NCI-H345 treated with DMSO at 0.1 percent for 48 hours (cell line): ENCODE measurements at regions not wholly inside any gene's neighbourhood (a gene's known extent, or its start where the extent isn't known, plus 50 kb on each side); places are given as distances from the start of the nearest gene placed in this dataset.

Experiments
- DNase-seq: peaks from one replicate; lab custom pipeline; 2025; ENCODE audit not compliant: unreplicated experiment; lab: John Stamatoyannopoulos, UW

DNA sequence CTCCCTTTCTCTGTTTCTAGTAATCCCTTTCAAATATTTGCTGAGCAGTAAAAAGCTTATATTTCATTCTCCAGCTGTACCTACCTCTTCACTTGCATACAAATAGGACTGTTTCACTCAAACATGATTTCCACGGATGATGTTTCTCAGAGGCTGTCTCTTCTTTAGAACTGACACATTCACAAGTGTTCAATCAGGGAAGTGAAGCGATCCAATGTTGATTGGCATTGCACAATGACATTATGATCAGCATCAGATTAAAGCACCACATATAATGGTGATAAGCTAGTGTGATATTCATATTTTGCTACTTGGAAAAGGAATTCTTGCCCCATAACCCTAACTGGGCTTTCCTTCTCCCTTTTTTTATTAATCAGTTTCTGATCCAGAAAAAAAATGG is 681.8 kb downstream of the TBC1D32 start:
- no peak for DNase-seq

DNA sequence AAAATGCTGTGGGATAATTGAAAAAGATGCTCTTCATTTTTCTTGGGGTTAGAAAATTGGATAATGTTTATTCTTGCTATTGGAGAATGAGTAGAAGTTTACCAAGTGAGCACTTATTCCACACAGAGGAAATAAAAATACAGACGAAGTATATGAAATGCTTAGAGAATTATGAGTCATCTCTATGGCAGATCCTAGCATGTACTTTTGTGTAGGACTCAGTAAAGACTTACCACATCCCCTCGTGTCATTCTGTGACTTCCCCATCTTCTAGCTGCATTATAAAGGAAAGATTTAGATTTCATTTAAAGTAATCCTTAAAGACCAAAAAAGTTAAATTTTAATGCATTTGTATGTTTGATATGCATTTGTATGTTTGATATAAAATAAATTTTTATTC is 685.6 kb downstream of the TBC1D32 start:
- DNase-seq = no peak

DNA sequence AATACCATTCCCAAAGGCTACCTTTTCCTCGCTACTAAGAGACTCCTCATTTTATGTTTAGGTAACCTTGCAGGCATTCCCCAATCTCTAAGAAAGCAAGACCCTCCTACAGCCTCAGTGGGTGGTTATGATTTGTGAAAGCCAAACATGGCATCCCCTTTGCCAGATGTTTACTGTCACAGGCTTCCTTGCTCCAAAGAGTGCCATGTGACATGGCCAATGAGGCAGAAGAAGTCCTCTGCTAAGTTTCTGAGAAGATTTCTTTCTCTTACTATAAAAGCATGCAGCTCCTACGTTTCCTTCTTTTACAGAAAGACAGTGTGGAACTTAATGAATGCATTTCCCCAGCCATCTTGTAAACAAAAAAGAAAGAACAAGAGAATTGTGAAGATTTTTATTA is 688.2 kb downstream of the TBC1D32 start:
- DNase-seq = no peak

DNA sequence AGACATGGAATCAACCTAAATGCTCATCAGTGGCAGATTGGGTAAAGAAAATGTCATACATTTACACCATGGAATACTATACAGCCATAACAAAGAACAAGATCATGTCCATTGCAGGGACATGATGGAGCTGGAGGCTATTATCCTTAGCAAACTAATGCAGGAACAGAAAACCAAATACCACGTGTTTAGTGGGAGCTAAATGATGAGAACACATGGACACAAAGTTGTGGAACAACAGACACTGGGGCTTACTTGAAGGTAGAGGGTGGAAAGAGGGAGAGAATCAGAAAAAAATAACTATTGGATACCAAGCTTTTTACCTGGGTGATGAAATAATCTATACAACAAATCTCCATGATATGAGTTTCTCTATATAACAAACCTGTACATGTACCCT is 701.3 kb downstream of the TBC1D32 start:
- no peak for DNase-seq

DNA sequence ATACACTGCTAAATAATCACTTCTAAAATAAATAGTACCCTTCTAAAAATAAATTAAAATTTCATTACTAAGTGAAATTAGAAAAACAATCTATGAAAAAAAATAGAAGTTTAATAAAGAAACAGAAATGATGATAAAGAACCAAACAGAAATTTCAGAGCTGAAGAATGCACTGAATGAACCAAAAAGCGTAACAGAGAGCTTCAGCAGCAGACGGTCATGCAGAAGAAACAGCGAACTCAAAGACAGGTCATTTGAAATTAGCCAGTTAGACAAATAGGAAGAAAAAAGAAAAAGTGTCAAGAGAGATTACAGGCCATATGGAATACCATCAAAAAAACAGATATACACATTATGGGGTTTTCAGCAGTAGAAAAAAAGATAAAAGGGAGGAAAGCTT is 706.7 kb downstream of the TBC1D32 start:
- DNase-seq = no peak

DNA sequence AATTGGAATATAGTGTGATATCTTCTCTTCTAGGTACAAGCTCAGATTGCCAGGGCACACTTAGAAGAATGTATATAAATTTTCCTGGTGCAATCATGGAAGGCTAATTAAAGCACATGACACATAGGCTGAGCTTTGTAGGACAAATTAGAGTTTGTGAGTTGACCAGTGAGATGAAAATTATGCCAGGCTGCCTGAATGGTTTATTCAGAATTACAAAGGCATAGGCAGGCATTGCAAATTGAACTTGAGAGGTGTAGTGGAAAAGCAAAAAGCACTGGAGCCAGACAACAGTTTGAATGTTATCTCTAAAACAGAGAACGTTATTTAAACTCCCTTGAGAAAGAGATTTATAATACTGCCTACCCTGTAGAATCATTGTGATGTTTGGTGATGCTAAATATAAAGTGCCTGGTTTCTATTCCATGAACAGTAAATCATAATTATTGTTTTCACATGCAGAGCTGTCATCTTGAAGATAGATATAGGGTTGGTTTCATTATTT is 712.1 kb downstream of the TBC1D32 start:
- no peak for DNase-seq

DNA sequence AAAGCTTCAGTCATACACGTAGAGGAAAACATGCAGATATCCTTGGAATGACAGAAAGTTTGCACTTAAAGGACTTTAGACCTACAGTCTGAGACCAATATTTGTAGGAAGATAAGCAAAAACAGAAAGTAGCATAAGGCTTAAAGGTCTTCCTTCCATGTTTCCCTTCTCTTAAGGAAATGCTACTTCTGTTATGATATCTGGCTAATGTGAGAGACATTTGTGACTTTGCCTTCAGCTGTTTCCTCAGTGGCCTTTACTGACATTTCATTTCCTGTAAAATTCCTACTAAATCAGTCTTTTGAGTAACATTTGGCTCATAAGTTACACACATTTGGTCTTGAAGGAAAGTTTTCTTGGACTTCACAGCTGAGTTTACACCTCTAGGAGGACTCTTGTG is 713.4 kb downstream of the TBC1D32 start:
- DNase-seq = no peak

DNA sequence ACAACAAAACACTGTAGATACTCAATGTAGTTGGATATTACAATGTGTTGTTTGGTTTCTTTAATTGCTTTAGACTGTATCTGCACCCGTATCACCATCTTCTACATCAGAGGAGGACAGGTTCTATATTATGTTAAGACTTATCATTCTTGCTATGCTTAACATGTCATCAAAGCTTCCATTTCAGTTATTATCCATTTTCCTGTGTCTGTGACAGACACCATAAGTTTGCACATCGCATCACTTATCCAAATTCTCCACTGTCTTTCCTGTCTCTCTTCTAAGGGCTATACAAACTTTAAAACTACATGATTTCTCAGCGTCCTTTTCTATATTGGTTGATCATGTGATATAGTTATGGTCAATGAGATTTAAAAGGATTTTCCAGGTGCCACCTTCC is 719.0 kb downstream of the TBC1D32 start:
- no peak for DNase-seq

DNA sequence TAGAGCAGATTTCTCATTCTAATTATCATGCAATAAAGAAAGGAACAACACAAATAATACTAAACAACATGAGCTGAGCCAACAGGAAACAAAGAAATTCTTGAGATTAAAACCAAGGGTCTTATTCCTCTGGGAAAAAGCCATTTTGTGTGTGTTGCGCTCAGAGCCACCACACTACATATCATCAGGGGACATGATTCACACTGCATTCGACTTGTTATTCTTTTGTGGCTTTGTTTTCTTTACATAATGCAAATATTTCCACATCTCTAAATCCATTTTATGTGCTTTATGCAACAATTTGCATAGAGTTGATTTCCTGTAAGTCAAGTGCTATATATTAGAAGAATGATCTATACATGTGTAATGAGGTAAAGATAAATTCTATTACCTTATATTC is 719.6 kb downstream of the TBC1D32 start:
- DNase-seq = no peak

DNA sequence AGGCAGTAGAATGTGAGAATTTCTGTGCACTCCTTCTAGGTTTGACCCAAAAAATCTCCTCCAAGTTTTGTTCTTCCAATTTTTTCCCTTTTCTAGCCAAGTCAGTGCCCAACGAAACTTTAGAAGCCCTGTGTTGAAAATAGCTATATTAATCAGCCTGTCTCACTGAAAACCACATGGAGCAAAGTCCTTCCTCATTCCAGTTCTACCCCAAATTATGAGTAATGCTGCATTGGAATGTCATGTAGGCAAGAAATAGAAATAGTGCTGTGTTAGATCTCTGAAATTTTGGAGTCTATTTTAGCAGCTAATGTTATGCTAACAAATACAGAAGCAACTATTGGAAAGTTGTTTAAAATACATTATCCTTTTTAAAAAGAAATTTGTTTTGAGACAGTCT is 725.5 kb downstream of the TBC1D32 start:
- DNase-seq = no peak

DNA sequence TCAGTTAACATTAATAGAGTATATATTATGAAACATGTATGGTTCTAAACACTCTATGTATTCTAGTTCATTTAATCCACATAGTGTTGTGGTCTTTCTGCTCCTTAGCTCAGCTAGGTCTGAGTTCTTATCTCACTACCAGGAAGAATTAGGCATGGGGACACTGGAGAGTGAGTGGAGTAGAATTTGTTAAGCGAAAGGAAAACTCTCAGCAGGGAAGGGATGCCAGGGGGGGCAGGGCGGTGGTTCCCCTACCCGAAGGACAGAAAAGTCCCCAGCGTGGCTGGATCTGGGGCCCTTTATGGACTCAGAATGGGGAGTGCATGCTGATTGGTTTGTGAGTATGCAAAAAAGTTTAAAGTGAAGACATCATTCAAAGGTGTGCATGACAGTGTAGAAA is 727.5 kb downstream of the TBC1D32 start:
- no peak for DNase-seq

DNA sequence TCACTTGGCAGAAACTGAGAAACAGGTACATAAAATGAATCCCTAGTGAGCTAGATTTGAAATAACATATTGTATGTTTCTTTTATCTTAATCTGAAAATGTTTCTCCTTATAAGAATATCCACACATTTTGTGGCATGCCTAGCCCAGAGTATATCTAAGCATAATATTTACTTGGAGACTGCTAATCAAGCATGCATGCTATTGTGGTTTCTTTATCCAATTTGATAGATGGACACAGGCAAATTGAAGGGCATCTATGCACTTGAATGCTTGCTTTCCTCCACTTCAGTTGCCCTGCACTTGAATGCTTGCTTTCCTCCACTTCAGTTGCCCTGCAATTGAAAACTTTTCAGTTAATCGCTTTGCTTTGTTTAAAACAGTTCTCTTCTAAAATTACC is 729.8 kb downstream of the TBC1D32 start:
- DNase-seq = no peak

DNA sequence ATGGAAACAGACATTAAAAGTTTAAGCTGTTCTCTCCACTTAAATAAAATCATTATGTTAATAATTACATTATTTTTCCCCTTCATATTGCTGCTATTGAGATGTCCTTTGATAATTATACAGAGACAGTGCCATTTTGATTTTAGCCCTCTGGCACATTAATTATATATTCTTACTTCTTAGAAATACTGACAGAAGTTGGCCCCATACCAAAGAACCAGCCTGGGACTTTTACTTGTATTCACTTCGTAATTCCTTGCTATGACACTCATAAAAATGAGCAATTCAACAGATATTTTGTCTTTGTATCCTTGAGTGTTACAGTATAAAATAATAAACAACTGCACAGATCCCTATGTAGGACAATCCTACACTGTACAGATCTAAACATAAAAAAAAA is 743.7 kb downstream of the TBC1D32 start:
- DNase-seq = no peak

DNA sequence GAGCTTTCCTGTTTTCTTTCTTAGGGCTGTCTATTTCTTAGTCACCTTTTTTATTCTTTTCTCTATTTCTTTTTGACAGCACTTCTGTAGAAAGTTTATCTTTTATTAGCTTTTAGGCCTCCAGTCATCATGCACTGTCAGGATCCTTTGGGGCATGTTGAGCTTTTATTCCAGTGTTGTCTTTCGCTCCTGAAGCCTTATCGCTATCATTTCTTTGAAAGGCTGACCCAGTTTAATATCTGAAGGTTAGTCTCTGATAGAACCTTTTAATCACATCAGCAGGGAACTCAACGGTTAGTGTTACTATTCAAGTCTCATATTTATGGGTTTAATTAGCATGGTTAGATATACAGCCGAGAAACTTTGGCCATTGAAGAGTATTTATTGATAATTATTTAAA is 745.9 kb downstream of the TBC1D32 start:
- no peak for DNase-seq

DNA sequence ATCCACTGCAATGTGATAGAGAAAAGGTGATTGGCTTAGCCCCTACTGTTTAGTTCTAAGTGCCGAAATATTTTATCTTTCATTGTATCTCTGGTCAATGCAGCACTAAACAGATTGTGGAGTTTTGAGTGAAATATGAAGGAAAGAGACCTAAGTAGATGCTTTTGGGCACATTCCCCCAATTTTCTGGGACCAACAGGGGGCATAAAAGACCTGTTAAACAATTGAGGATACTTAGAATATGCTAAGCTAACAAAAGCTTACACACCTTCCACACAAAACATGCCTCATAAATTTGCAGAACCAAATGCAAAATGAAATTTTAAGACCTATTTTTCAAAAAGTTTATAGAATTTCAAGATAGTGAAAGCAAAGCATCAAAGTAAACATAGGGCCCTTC is 746.9 kb downstream of the TBC1D32 start:
- no peak for DNase-seq

DNA sequence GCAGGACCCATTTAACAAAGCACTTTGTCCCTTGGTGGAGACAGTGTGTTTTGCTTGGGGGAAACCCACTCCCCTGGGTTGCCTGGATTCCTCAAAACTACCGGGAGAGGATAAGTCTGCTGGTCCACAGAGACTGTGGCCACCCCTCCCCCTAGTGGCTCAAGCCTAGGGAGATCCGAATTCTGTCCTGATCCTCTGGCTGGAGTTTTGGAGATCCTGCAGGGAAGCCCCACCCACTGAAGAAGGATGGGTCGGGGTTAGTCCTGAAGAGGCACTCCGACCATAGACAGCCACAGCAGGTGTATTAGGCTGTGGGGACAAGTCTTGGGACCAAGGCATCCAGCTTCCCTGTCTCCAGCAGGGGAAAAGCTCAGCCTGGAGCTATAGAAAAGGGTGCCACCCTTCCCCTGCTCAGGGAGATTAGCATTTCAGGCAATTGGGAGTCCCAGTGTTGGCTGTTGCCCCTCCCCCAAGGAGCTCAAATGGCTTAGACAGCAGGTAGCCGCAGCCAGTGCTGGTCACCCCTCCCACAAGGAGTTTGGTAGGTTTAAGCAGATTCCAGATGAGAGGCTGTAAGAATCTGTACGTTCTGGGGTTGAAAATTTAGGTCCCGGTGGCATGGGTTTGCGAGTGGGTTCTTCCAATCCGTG is 750.0 kb downstream of the TBC1D32 start:
- no peak for DNase-seq

DNA sequence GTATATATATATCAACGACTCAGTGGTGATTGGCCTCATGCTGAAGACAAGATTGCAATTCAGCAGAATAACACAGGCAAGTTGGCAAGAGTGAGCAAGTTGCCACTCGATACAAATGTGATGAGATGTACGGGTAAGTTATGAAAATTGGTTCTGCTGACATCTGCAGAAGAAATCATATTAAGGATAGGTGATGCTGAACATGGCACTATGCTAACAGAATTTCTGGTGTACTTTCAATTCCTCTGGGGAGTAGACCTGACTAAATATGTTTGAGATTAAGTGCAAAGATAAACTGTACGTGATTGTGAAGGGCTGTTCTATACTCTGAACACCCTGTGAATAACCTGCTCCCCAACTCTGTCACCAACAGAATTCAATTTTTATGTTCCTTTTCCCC is 758.2 kb downstream of the TBC1D32 start:
- no peak for DNase-seq

DNA sequence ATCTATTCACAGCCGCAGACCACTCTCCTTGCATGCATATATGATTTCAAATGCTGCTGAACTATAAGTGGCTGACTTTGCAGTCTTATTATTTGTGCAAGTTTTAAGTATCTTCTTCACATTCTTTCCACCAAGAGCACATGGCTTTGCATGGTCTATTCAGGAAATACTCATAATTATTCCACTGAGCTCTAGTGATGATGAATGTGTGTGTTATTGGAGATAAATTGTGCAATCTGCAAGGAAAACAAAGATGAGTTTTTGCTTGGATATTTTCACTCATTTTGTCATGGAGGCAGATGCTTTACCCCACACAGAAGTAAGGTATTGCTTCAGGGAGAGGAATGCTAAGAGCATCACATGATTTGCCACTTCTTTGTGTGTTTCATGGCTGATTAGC is 764.6 kb downstream of the TBC1D32 start:
- no peak for DNase-seq

DNA sequence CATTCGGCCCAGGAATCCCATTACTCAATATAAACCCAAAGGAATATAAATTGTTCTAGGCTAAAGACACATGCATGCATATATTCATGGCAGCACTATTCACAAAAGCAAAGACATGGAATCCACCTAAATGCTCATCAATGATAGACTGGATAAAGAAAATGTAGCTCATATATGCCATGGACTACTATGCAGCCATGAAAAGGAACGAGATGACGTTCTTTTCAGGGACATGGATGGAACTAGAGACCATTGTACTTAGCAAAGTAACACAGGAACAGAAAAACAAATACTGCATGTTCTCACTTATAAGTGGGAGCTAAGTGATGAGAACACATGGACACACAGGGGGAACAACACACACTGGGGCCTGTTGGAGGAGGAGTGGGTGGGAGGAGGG is 769.5 kb downstream of the TBC1D32 start:
- DNase-seq = no peak

DNA sequence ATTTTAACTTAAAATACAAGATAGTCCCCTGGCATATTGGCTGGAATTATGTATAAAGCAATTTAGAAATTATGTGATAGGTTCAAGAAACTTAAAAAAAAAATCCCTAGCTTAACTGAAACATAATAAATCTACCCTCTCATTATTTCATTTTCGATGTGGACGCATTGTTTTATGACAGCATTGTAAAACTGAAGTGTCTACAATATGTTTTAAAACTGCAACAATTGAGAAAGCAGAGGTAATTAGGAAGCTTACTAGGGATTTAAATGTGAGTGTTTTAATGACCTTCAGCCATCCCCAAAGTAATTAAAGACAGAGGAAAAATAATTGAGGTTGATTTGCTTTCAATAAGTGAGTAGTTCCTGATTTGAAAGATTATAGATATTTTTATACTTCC is 776.0 kb downstream of the TBC1D32 start:
- DNase-seq = no peak

DNA sequence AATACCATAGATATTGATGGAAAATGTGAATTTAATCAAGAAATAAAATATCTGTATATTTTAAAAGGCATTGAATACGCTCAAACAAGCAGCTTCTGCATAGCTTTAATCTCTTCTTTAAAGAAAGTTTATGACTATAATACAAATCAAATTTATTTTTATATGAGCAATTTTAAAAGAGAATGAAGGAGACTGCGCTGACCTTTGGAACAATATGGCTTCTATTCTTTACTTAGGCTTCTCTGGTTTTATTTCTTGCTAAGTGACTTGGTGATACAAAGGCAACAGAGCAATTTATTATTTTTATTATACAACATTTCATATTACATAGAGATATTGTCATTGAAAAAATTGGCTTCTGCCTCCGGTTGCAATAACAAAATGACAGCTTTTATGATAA is 776.7 kb downstream of the TBC1D32 start:
- DNase-seq = no peak

DNA sequence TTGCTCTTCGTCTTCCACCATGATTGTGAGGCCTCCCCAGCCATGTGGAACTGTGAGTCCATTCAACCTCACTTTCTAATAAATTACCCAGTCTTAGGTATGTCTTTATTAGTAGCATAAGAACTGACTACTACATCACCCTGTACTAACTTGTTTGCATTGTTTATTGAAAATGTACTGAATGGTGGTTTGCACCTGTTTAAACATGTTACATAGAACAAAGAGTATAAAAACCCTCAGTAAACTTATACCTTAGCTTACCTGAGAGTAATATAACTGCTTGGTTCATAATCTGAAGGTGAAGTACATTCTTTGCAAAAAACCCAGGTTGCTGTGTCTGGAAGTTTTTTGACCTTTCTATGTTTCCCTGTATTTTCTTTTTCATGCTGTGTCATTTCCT is 777.8 kb downstream of the TBC1D32 start:
- no peak for DNase-seq

DNA sequence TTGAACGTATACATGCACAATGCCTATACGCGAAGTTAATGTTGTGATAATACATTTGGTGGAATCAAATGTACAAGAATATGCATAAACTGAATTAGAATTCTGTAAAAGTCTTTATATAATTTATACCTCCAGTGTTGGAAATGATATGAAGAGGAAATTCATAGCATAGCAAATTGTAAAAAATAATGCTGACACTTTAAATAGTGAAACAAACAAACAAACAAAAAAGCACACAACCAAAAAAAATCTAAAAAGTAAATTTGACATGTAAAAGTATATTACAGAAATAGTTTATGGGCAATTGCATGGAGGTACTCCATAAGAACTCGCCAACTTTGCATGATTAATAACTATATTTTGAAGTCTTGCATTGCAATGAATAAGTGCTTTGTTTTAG is 780.9 kb downstream of the TBC1D32 start:
- no peak for DNase-seq

DNA sequence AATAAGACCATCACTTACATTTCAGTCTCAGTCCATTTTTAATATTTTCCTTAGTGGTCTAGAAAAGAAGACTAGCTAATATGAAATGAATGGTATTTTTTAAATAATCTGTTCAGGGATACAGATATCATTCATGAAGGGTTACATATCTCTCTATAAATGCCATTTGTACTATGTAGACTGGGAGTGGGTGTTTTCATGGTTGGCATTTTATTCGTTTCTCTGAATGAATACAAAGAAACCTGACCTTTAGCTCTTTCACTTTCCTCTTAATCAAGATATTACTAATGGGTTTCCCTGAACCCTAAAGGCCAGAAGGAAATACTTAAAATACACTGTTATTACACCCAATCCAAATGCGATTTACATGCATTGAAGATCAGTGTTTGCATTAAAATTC is 788.9 kb downstream of the TBC1D32 start:
- no peak for DNase-seq
